ELR (cell line): ENCODE measurements at regions not wholly inside any gene's neighbourhood (a gene's known extent, or its start where the extent isn't known, plus 50 kb on each side); places are given as distances from the start of the nearest gene placed in this dataset.

Experiments
- DNase-seq: peaks from one replicate; pipeline ENCODE4 v3.0.0-alpha.2; 2015; ENCODE audit warnings: low read depth

DNA sequence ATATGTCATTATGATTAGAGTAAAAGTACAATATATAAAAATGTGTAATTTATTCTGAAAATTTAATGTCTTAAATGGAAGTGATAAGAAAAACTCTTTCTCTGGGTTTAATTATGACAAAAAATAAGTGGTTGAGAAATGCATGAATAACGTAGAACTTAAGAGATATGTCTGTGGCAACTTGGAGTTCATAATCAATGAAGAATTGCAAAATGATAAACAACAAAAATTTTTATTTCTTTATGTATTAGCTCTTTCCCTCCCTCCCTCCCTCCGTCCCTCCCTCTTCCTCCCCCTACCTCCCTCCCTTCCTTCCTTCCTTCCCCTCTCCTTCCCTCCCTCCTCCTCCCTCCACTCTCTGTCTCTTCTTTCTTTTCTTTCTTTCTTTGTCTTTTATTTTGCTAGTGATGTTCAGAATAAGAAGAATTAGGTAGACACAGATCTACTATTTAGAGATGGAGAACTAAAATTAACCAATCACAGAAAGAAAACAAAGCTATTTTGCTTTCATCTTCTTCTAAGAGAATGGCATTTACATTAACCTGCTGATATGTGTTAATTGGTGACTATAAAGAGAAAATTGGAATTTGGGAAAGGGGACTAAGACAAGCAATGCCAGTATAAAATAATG, 96.3 kb upstream of the PDC start:
- no peak for DNase-seq

DNA sequence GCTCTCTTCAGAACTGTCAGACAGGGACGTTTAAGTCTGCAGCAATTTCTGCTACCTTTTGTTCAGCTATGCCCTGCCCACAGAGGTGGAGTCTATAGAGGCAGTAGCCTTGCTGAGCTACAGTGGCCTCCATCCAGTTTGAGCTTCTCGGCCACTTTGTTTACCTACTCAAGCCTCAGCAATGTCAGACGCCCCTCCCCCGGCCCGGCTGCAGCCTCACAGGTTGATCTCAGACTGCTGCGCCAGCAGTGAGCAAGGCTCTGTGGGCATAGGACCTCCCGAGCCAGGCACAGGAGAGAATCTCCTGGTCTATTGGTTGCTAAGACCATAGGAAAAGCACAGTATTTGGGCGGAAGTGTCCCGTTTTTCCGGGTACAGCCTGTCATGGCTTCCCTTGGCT, 89.9 kb upstream of the PDC start:
- DNase-seq, result no peak

DNA sequence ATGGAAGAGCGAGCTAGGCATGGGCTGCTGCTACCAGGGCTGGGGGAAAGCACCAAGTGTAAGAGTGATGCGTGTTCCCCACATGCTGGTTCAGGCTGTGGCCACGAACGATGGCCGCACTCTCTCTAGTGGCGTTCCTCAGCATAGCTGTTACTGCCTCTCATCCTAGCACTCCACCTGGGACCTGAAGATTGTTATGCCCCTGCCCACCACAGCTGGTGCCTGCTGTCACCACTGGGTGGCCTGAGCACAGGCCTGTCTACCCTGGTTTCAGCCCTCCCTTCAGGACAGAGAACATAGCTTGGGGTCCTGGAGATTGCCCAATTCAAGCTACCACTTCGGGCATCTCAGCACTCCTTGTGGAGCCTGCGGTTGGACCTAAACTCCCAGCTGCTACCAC, 80.1 kb upstream of the PDC start:
- no peak for DNase-seq

DNA sequence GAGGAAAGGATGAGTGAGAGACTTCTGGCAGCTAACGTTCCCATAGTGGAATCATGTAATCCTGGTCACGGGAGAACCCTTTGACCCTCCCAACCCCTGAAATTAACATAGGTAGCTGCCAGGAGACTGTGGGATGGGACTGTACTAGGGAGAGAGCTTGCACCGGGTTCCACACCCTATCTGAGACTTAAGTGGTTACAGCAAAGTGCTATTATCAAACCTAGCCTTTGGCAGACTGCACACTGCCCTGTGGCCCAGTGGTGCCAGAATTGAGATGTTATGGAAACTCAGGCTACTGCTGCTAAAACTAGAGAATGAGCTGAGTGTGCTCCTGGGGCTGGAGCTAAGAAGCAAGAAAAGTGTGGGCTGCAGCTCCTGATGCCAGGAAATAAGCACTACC, 79.6 kb upstream of the PDC start:
- DNase-seq, result no peak

DNA sequence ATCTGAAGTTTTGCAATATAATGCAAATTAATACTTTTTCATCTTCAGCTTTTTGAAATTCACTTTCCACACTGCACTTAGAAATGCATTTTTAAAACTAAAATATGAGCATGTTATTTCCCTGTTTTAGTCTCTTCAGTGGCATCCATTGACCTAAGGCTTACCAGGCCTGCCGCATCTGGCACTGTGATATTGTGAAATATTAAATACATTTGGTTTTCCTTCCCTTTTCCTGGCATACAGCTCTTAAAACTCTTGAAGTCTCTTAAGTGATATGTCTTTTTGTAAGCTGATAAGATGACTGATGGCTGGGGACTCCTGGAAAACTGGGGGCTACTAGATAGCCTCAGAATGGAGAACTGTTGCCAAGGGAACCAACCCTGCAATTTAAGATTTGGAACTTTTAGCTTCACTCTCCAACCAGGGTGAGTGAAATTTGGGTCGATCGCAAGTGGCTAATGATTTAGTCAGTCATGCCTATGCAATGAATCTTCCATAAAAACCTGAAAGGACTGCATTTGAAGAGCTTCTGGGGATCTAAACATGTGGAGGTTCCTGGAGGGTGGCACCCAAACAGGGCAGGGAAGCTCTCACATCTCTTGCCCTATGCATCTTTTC, 75.5 kb upstream of the PDC start:
- DNase-seq, result peak; percentile 52

DNA sequence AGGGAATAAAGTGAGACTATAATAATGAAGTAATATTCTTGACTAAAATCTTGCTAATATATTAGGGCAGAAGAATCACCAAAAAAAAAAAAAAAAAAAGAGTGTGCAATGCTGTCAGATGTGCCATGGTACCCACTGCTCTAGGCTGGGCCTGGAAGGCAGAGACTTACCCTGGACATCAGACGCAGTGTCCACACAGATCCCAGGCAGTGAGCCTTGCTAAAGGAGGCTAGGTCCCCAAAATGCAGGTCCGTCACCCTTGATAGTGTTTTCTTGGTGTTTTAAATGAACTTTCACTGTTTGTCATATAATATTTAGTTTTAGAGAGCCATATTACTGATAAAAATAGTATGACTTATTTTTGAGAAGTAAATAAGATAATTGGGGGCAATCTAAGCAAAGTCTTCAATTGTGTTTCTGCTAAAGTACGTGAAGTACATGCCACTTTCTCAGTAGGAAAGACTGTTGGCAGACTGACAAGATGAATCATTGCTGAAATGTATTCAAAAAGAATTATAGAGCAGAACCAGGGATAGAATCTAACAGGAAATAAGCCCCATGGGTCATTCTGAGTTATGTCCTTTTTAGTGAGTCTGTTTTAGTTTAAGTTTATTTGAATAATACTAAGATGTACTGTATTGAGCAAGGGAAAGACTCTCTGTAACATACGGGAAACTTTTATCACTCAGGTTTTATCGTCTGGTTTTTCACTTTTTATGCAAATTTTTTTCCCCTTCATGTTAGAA, 74.6 kb upstream of the PDC start:
- peak; percentile 97 for DNase-seq

DNA sequence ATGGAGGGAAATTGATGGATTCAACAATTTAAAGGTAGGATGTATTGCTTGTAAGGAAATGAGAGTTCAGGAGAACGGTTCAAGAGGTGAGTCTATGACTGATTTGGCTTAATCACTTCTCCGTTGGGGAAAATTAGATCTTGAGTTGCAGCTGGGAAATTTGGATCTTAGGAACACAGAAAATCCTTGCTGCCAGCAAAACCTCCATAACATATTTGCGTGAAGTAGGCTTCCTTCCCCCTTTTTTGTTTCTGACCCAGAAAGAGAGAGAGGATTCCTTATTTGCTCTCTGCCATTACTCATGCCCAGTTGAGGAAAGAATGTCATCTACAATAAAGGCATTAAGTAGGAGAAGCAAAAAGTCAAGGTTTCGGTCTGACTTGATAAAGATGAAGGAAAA, 73.5 kb upstream of the PDC start:
- no peak for DNase-seq

DNA sequence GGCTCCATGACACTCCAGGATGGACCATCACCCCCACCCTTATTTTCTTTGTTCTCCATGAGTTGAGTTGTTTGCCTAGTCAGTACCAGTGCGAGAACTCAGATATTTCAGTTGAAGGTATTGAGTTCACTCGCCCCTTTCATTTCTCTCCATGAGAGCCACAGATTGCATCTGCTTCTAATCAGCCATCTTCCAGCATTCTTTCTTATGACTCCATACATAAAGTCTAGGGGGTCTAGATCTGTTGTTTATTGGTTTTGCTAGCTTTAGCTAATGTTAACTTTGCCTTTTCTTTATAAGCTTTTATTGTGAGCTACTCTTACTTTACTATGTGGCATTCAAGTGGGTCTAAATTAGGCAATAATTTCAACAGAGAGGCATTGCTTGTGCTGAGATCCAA, 71.6 kb upstream of the PDC start:
- no peak for DNase-seq

DNA sequence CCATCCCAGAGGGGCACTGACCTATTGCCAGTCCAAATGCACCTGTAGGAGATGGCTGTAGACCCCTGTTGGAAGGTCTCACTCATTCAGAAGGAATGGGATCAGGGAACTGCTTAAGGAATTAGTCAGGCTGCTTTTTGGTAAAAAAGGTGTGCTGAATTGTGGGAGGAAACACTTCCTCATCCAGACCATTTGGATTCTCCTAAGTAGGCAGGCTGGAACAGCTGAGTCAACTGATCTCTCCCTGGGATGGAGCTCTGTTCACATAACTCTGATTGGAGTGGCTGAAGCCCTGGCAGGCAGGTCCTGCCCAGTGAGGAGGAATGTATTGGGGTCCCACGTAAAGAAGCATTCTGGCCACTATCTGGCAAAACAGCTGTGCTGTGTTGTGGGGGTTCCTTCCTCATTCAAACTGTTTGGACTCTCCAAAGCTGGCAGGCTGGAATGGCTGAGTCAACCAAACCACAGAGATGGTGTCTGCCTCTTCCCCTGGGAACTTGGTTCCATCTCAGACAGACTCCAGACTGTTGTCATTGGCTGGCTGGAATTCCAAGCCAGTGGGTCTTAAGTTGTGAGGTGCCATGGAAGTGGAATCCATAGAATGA, 70.7 kb upstream of the PDC start:
- peak; percentile 68 for DNase-seq

DNA sequence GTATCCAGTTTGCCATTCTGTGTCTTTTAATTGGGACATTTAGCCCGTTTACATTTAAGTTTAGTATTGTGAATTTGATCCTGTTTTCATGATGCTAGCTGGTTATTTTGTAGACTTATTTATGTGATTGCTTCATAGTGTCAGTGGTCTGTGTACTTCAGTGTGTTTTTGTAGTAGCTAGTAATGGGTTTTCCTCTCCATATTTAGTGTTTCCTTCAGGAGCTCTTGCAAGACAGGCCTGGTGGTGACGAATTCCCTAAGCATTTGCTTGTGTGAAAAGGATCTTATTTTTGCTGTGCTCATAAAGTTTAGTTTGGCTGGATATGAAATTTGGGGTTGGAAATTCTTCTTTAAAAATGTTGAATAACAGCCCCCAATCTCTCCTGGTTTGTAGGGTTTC, 69.2 kb upstream of the PDC start:
- peak; percentile 48 for DNase-seq

DNA sequence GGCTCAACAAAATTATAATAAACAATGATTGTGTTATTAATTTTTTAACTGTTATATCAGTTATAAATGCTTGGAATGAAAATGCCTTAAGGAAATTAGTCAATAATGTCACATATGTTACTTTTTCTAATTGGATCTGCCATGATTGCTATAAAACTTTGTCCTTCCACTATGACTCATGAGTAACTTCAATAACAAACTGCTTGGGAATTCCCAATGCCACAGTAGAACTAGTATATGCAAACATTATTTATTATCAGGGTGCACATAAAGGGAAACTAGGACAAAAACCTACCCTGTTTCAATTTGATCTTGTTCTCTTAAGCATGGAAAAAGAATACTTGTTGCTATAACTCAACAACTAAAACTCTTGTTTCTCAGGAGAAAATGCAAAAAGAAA, 59.1 kb upstream of the PDC start:
- DNase-seq, result peak; percentile 45

DNA sequence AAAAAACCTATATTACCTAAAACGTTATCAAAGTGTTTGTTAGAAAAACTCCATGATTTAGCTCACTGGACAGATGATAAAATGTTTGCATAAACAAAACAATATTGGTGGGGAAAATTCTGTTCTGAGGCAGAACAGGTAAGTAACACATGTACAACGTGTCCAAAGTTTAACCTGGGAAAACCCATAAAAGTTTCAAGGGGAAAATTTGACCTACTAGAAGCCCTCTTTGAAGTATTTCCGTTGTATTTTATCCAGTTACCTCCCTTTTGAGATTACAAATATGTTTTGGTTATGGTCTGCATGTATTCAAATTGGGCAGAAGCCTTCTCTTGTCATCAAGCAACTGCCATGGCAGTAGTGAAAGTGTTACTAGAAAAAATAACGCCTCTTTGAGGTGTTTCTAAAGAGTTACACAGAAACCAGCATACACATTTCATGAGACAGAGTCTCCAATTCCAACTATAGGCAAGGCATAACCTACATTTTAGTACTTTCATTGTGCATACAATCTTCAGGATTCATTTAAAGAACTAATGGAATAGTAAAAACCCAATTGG, 58.0 kb upstream of the PDC start:
- DNase-seq, result no peak

DNA sequence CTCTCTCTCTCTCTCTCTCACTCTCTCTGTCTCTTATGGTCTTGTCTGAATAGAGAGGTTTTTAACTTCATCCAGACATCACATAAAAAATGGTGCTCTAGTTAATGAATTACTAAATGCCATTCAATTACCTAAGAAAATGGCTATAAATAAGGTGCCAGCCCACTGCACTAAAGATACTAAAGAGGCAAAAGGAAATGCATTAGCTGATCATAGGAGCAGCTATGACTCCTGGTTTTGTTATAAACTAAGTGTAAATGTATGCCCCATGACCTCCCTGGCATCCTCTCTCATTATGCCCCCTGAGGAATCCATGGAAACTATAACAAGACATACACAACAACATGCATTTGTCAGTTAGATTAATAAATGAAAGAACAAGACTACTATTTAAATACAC, 57.5 kb upstream of the PDC start:
- no peak for DNase-seq

DNA sequence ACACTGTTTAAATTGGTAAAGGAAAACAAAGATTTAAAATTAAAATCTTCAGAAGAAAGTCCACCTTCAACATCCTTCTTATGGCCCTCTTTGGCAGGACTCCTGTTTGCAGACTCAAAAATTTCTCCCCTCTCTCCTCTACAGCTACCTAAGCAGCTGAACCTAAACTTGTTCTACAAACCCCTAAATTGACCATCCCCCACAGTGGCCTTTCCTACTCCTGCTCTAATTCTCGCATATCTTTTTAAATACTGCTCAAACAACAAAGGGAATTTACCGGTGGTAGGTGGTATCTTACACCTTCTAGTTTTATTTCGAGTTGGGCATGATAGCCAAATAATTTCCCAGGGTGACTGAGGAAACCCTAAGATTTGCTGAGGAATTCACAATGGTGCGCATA, 53.5 kb upstream of the PDC start:
- no peak for DNase-seq

DNA sequence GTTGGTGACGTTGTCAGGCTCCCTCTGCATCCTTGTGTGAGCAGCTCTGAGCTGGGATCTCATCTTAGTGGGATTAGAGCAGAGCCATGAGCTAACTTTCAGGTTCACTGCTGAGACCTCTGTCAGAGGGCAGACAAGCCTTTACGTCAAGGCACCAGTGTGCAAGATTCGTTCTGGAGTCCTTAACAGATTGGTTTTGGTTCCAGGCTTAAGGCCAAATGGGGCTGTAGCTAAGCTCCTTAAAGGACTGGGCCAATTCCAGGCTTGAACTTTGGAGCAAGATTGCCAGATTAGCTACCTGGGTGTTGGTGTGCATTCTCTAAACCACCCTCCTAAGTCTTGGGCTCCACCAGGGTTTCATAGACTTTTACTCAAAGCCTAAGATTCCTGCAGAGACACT, 52.6 kb upstream of the PDC start:
- DNase-seq, result no peak

DNA sequence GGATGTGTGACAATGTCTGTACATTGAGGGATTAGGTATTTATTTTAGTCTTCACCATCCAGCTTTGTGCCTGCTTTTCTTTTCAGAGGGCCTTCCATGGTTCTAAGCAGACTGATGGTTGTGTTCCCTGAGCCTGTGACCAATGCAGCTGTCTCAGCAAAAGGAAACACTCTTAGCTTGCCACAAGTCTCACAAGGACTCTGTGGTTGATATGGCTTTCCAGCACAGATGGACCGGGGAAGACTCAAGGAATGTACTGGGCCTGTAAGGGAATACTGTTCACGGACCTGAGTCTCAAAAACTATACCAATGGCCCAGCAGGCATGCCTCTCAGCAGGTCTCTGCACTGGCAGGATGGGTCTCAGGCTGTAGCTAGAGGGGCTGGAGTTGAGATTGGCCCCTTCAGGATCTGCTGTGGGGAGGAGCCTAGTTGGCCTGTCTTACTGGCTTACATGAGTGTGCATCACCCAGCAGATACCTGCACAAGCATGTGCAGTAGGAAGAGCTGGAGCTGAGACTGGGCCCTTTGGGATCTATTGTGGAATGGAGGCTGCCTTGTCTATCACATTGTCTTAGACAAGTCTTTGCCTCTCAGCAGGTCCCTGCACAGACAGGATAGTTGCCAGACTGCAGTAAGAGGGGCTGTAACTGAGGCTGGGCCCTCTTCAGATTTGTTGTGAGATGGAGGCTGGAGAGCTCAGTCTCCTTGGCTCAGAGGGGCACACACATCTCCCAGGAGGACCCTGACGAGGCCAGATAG, 52.0 kb upstream of the PDC start:
- DNase-seq, result no peak

DNA sequence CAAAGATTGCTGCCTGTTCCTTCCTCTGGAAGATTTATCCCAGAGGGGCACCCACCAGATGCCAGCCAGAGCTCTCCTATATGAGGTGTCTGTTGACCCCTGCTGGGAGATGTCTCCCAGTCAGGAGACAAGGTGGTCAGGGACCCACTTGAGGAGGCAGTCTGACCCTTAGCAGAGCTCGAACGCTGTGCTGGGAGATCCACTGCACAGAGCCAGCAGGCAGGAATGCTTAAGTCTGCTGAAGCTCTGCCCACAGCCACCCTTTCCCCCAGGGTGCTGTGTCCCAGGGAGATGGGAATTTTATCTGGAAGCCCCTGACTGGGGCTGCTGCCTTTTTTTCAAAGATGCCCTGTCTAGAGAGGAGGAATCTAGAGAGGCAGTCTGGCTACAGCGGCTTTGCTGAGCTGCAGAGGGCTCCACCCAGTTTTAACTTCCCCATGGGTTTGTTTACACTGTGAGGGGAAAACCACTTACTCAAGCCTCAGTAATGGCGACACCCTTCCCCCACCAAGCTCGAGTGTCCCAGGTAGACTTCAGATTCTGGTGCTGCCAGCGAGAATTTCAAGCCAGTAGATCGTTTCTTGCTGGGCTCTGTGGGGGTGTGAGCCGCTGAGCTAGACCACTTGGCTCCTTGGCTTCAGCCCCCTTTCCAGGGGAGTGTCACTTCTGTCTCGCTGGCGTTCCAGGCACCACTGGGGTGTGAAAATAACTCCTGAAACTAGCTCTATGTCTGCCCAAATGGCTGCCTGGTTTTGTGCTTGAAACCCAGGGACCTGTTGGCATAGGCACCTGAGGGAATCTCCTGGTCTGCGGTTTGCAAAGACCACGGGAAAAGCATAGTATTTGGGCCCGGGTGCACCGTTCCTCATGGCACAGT, 51.1 kb upstream of the PDC start:
- no peak for DNase-seq
